GM12801 (cell line): ENCODE measurements at regions not wholly inside any gene's neighbourhood (a gene's known extent, or its start where the extent isn't known, plus 50 kb on each side); places are given as distances from the start of the nearest gene placed in this dataset.

Source experiments
- CTCF ChIP-seq: IDR thresholded peaks from one replicate; pipeline ENCODE4 v1.5.1; 2011; ENCODE audit warnings: control low read depth; ENCODE audit not compliant: insufficient read length; ENCODE audit errors: extremely low read depth

GRCh38 chr6:41440958-41441357, 105.2 kb upstream of the FOXP4 start:
- no peak for TF ChIP-seq CTCF

GRCh38 chr6:41441598-41442351, 104.4 kb upstream of the FOXP4 start:
- no peak for TF ChIP-seq CTCF

- TF ChIP-seq CTCF = no peak
Measured at GRCh38 chr6:41442352-41442672, 103.9 kb upstream of the FOXP4 start.

- TF ChIP-seq CTCF = no peak
Measured at GRCh38 chr6:41442800-41443501, 103.2 kb upstream of the FOXP4 start.

- no peak for TF ChIP-seq CTCF
Measured at GRCh38 chr6:41443616-41444525, 102.3 kb upstream of the FOXP4 start.

- TF ChIP-seq CTCF = no peak
Measured at GRCh38 chr6:41445261-41445660, 100.9 kb upstream of the FOXP4 start.

GRCh38 chr6:41446132-41446531, 100.0 kb upstream of the FOXP4 start:
- TF ChIP-seq CTCF = no peak
